ENCODE measurements at regions not wholly inside any gene's neighbourhood (a gene's known extent, or its start where the extent isn't known, plus 50 kb on each side); places are given as distances from the start of the nearest gene placed in this dataset.

GRCh38 chr22:44550711-44551491, 52.9 kb upstream of the RTL6 start:
- H3K27me3 ChIP-seq (ENCODE audit: control insufficient read depth in 1 of 2, insufficient read depth in 2 of 2, low read length in 2 of 2): no peaks in the 10 kb centered on the region
- peaks cover 0 to 4% of the 10 kb centered on the region in 2 donors for H3K4me1 ChIP-seq (ENCODE audit: control insufficient read depth in 2 of 2, insufficient read depth in 2 of 2, low read length in 1 of 2)
- H3K4me3 ChIP-seq (ENCODE audit: low read depth in 1 of 2, low read length in 2 of 2): peak overlapping the region in 1 of 2 donors; percentile 29
- H3K36me3 ChIP-seq (ENCODE audit: control insufficient read depth in 2 of 2, insufficient read depth in 2 of 2, low read length in 1 of 2): no peaks in the 10 kb centered on the region
- peak overlapping the region in 1 of 2 donors; percentile 37 for H3K27ac ChIP-seq (ENCODE audit: low read depth in 2 of 2, low read length in 1 of 2)
- H3K9me3 ChIP-seq (ENCODE audit: control insufficient read depth in 2 of 2, insufficient read depth in 1 of 2, low read depth in 1 of 2, low read length in 1 of 2): peaks cover 0 to 1% of the 10 kb centered on the region in 2 donors
- WGBS, 2 donors: 40 to 49% methylated on average over 22 of the region's 22 CpGs

GRCh38 chr22:44549701-44550100, 51.7 kb upstream of the RTL6 start:
- Histone ChIP-seq H3K9me3 (ENCODE audit: control insufficient read depth in 2 of 2, insufficient read depth in 1 of 2, low read depth in 1 of 2, low read length in 1 of 2) (peaks cover 0 to 1% of the 10 kb centered on the region in 2 donors), H3K36me3 (ENCODE audit: control insufficient read depth in 2 of 2, insufficient read depth in 2 of 2, low read length in 1 of 2) (no peaks in the 10 kb centered on the region), H3K4me3 (ENCODE audit: low read depth in 1 of 2, low read length in 2 of 2) (no peak overlapping the region), H3K27me3 (ENCODE audit: control insufficient read depth in 1 of 2, insufficient read depth in 2 of 2, low read length in 2 of 2) (no peaks in the 10 kb centered on the region), H3K4me1 (ENCODE audit: control insufficient read depth in 2 of 2, insufficient read depth in 2 of 2, low read length in 1 of 2) (peaks cover 0 to 4% of the 10 kb centered on the region in 2 donors), H3K27ac (ENCODE audit: low read depth in 2 of 2, low read length in 1 of 2) (no peak overlapping the region)
- WGBS, 2 donors: 68 to 70% methylated on average over 6 of the region's 6 CpGs

- WGBS, 2 donors: 85 to 93% methylated on average over 10 of the region's 10 CpGs
- Histone ChIP-seq H3K27me3 (ENCODE audit: control insufficient read depth in 1 of 2, insufficient read depth in 2 of 2, low read length in 2 of 2) (no peaks in the 10 kb centered on the region), H3K9me3 (ENCODE audit: control insufficient read depth in 2 of 2, insufficient read depth in 1 of 2, low read depth in 1 of 2, low read length in 1 of 2) (peaks cover 0 to 1% of the 10 kb centered on the region in 2 donors), H3K4me1 (ENCODE audit: control insufficient read depth in 2 of 2, insufficient read depth in 2 of 2, low read length in 1 of 2) (peaks cover 0 to 4% of the 10 kb centered on the region in 2 donors), H3K27ac (ENCODE audit: low read depth in 2 of 2, low read length in 1 of 2) (no peak overlapping the region), H3K4me3 (ENCODE audit: low read depth in 1 of 2, low read length in 2 of 2) (no peak overlapping the region), H3K36me3 (ENCODE audit: control insufficient read depth in 2 of 2, insufficient read depth in 2 of 2, low read length in 1 of 2) (no peaks in the 10 kb centered on the region)
Measured at GRCh38 chr22:44548981-44549380, 50.9 kb upstream of the RTL6 start.

Data from esophagus (tissue), 2 donors.